ENCODE measurements at regions not wholly inside any gene's neighbourhood (a gene's known extent, or its start where the extent isn't known, plus 50 kb on each side); places are given as distances from the start of the nearest gene placed in this dataset.

DNA sequence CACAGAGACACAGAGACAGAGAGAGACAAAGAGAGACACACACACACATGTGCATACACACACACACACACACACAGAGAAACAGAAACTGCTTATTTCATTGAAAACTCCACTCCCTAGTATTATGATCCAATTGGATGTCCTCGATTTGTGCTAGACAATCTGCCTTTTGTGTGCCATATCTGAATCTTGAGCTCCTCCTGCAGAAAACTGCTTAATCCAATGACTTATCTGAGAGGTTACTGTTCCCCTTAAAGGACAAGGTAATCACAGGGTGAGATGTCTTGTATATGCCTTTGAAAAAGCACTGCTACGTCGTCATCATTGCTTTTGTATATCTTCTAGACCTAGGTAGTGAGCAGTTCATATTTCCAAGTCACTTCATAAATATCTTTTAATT is 371.5 kb downstream of the LRIG3 start:
- H3K4me1 Mint-ChIP-seq = no peaks in the 10 kb centered on the region
- no peaks in the 10 kb centered on the region for H3K9me3 Mint-ChIP-seq (ENCODE audit: insufficient read depth)
- ChIA-PET CTCF (no interaction called here), POLR2A (no interaction called here)
- no peaks in the 10 kb centered on the region for H3K9me3 ChIP-seq (ENCODE audit: control extremely low read depth in 1 of 3, control insufficient read depth in 2 of 3, insufficient read depth in 1 of 3, low read length in 2 of 3)
- H3K27me3 ChIP-seq (replicated peaks in 1 of 4; ENCODE audit: control extremely low read depth in 1 of 4, control insufficient read depth in 3 of 4, insufficient read depth in 4 of 4, low read length in 3 of 4) = no peaks in the 10 kb centered on the region
- H3K4me3 ChIP-seq (ENCODE audit: control extremely low read depth in 1 of 5, extremely low read depth in 1 of 5, insufficient read depth in 1 of 5, low read depth in 2 of 5, low read length in 4 of 5) = no peak overlapping the region
- no peaks in the 10 kb centered on the region for H4K20me1 ChIP-seq (ENCODE audit: control insufficient read depth, insufficient read depth, low read length, poor library complexity, severe bottlenecking)
- DNase-seq = no peak
- no peaks in the 10 kb centered on the region for H3K79me2 ChIP-seq (ENCODE audit: control insufficient read depth, insufficient read depth, low read length)
- H3K36me3 ChIP-seq (replicated peaks in 1 of 2; ENCODE audit: control extremely low read depth in 1 of 2, control insufficient read depth in 1 of 2, extremely low read depth in 1 of 2, insufficient read depth in 2 of 2, low read length in 1 of 2) = no peaks in the 10 kb centered on the region
- intact Hi-C loops (cut with micrococcal nuclease) = no loop called here
- H3K27ac ChIP-seq (ENCODE audit: low read length in 2 of 2) = no peak overlapping the region
- no peak for ATAC-seq (ENCODE audit: low read depth)
- H2AFZ ChIP-seq (ENCODE audit: insufficient read depth, low read depth, low read length, poor library complexity, severe bottlenecking) = no peak overlapping the region
- H3K9ac ChIP-seq (ENCODE audit: low read length) = no peak overlapping the region
- no peak for TF ChIP-seq EZH2 (IDR thresholded peaks at IDR 0.05; ENCODE audit: borderline replicate concordance, insufficient read depth, low read depth, low read length, poor library complexity, severe bottlenecking)
- no peak for TF ChIP-seq CTCF (IDR thresholded peaks at IDR 0.05)
- no peaks in the 10 kb centered on the region for H3K27me3 Mint-ChIP-seq
- WGBS (ENCODE audit: insufficient coverage) = 91% methylated on average over 1 of the region's 3 CpGs
- H3K4me3 Mint-ChIP-seq = no peak overlapping the region
- no peaks in the 10 kb centered on the region for H3K4me1 ChIP-seq (ENCODE audit: control insufficient read depth in 2 of 2, insufficient read depth in 2 of 2, low read length in 2 of 2)
- no peak overlapping the region for H3K4me2 ChIP-seq (replicated peaks; ENCODE audit: low read depth, low read length, poor library complexity, severe bottlenecking)
- H3K27ac Mint-ChIP-seq = no peak overlapping the region

GRCh38 chr12:58554522-58555157 is 365.7 kb downstream of the LRIG3 start:
- DNase-seq (no peak), ATAC-seq (ENCODE audit: low read depth) (no peak)
- H3K4me3 ChIP-seq (ENCODE audit: control extremely low read depth in 1 of 5, extremely low read depth in 1 of 5, insufficient read depth in 1 of 5, low read depth in 2 of 5, low read length in 4 of 5) = no peak overlapping the region
- CTCF ChIA-PET = no interaction called here
- POLR2A ChIA-PET = no interaction called here
- 79% methylated on average over 2 of the region's 5 CpGs for WGBS (ENCODE audit: insufficient coverage)
- H3K27ac ChIP-seq (ENCODE audit: low read length in 2 of 2) = no peak overlapping the region
- no peaks in the 10 kb centered on the region for H4K20me1 ChIP-seq (ENCODE audit: control insufficient read depth, insufficient read depth, low read length, poor library complexity, severe bottlenecking)
- H3K27ac Mint-ChIP-seq = no peak overlapping the region
- H3K4me2 ChIP-seq (replicated peaks; ENCODE audit: low read depth, low read length, poor library complexity, severe bottlenecking) = no peak overlapping the region
- H3K4me3 Mint-ChIP-seq = no peak overlapping the region
- H3K9me3 ChIP-seq (ENCODE audit: control extremely low read depth in 1 of 3, control insufficient read depth in 2 of 3, insufficient read depth in 1 of 3, low read length in 2 of 3) = no peaks in the 10 kb centered on the region
- H3K27me3 ChIP-seq (replicated peaks in 1 of 4; ENCODE audit: control extremely low read depth in 1 of 4, control insufficient read depth in 3 of 4, insufficient read depth in 4 of 4, low read length in 3 of 4) = no peaks in the 10 kb centered on the region
- no peak overlapping the region for H2AFZ ChIP-seq (ENCODE audit: insufficient read depth, low read depth, low read length, poor library complexity, severe bottlenecking)
- H3K4me1 Mint-ChIP-seq = no peaks in the 10 kb centered on the region
- no peaks in the 10 kb centered on the region for H3K27me3 Mint-ChIP-seq
- H3K4me1 ChIP-seq (ENCODE audit: control insufficient read depth in 2 of 2, insufficient read depth in 2 of 2, low read length in 2 of 2) = no peaks in the 10 kb centered on the region
- intact Hi-C loops (cut with micrococcal nuclease) = no loop called here
- H3K79me2 ChIP-seq (ENCODE audit: control insufficient read depth, insufficient read depth, low read length) = no peaks in the 10 kb centered on the region
- no peaks in the 10 kb centered on the region for H3K36me3 ChIP-seq (replicated peaks in 1 of 2; ENCODE audit: control extremely low read depth in 1 of 2, control insufficient read depth in 1 of 2, extremely low read depth in 1 of 2, insufficient read depth in 2 of 2, low read length in 1 of 2)
- no peak overlapping the region for H3K9ac ChIP-seq (ENCODE audit: low read length)
- H3K9me3 Mint-ChIP-seq (ENCODE audit: insufficient read depth) = no peaks in the 10 kb centered on the region
- TF ChIP-seq CTCF (IDR thresholded peaks at IDR 0.05) = no peak
- TF ChIP-seq EZH2 (IDR thresholded peaks at IDR 0.05; ENCODE audit: borderline replicate concordance, insufficient read depth, low read depth, low read length, poor library complexity, severe bottlenecking) = no peak

Measured in B cell (primary cell).